HL-60 (cell line): ENCODE measurements at regions not wholly inside any gene's neighbourhood (a gene's known extent, or its start where the extent isn't known, plus 50 kb on each side); places are given as distances from the start of the nearest gene placed in this dataset.

Experiments
- POLR2AphosphoS5 ChIP-seq: IDR thresholded peaks from 2 replicates; pipeline ENCODE4 v1.6.1; 2012; ENCODE audit warnings: low read depth
- TF ChIP-seq, protein P1 (sequence below): IDR thresholded peaks from one replicate; pipeline ENCODE4 v1.5.1; 2011; ENCODE audit warnings: low read length, control low read depth, inconsistent platforms; ENCODE audit not compliant: insufficient read depth
- TF ChIP-seq, protein P2 (sequence below): IDR thresholded peaks from 2 replicates; pipeline ENCODE4 v1.6.1; 2012; ENCODE audit warnings: low read depth; ENCODE audit not compliant: insufficient replicate concordance

DNA sequence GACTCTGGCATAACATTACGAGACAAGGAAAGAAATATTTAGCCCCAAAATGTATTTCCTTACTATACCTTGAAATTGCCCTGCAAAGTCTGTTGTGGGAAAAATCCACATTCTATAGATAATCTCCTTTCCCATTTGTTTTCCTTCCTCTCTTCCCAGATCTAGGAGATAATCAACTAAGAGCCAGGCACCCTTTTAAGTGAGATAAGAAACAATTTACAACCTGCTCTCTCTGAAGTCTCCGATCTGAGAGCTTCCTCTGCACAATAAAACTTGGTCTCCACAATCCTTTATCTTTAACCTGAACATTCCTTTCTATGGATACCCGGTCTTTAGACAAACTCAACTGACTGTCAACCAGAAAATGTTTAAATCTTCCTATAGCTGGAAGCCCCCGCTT is 1160.7 kb upstream of the NRXN1 start:
- TF ChIP-seq, protein P1, sequence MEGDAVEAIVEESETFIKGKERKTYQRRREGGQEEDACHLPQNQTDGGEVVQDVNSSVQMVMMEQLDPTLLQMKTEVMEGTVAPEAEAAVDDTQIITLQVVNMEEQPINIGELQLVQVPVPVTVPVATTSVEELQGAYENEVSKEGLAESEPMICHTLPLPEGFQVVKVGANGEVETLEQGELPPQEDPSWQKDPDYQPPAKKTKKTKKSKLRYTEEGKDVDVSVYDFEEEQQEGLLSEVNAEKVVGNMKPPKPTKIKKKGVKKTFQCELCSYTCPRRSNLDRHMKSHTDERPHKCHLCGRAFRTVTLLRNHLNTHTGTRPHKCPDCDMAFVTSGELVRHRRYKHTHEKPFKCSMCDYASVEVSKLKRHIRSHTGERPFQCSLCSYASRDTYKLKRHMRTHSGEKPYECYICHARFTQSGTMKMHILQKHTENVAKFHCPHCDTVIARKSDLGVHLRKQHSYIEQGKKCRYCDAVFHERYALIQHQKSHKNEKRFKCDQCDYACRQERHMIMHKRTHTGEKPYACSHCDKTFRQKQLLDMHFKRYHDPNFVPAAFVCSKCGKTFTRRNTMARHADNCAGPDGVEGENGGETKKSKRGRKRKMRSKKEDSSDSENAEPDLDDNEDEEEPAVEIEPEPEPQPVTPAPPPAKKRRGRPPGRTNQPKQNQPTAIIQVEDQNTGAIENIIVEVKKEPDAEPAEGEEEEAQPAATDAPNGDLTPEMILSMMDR = no peak
- no peak for TF ChIP-seq POLR2AphosphoS5
- TF ChIP-seq, protein P2, sequence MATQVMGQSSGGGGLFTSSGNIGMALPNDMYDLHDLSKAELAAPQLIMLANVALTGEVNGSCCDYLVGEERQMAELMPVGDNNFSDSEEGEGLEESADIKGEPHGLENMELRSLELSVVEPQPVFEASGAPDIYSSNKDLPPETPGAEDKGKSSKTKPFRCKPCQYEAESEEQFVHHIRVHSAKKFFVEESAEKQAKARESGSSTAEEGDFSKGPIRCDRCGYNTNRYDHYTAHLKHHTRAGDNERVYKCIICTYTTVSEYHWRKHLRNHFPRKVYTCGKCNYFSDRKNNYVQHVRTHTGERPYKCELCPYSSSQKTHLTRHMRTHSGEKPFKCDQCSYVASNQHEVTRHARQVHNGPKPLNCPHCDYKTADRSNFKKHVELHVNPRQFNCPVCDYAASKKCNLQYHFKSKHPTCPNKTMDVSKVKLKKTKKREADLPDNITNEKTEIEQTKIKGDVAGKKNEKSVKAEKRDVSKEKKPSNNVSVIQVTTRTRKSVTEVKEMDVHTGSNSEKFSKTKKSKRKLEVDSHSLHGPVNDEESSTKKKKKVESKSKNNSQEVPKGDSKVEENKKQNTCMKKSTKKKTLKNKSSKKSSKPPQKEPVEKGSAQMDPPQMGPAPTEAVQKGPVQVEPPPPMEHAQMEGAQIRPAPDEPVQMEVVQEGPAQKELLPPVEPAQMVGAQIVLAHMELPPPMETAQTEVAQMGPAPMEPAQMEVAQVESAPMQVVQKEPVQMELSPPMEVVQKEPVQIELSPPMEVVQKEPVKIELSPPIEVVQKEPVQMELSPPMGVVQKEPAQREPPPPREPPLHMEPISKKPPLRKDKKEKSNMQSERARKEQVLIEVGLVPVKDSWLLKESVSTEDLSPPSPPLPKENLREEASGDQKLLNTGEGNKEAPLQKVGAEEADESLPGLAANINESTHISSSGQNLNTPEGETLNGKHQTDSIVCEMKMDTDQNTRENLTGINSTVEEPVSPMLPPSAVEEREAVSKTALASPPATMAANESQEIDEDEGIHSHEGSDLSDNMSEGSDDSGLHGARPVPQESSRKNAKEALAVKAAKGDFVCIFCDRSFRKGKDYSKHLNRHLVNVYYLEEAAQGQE = no peak
